Left kidney (tissue), 1 donor: ENCODE measurements at regions not wholly inside any gene's neighbourhood (a gene's known extent, or its start where the extent isn't known, plus 50 kb on each side); places are given as distances from the start of the nearest gene placed in this dataset.

Experiments
- DNase-seq: peaks from one replicate; pipeline ENCODE4 v3.0.0-alpha.2; 2013

DNA sequence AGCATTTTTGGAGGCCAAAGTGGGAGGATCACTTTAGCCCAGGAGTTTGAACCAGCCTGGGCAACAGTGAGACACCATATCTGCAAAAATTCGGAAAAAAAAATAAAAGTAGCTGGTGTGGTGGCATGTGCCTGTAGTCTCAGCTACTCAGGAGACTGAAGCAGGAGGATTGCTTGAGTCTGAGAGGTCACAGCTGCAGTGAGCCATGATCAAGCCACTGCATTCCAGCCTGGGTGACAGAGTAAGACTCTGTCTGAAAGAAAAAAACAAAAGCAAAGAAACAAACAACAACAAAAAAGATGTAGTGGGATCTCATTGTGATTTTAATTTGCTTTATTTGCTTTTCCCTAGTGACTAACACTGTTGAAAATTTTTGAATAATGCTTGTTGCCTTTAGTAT, 394.7 kb upstream of the KLHL1 start:
- DNase-seq: no peak

DNA sequence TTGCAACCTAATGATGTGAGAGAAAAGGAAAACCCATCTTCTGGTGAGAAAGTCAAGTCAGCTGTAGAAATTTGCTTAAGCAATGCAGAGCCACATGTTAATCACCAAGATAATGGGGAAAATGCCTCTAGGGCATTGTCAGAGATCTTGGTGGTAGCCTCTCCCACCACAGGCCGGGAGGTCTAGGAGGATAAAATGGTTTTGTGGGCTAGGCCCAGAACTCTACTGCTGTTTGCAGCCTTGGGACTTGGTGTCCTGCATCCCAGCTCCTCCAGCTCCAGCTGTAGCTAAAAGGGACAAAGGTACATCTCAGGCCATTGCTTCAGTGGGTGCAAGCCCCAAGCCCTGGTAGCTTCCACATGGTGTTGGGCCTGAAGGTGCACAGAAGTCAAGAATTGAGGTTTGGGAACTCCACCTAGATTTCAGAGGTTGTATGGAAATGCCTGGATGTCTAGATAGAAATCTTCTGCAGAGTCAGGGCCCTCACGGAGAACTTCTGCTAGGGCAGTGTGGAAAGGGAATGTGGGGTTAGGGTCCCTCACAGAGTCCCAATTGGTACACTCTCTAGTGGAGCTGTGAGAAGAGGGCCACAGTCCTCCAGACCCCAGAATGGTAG, 382.2 kb upstream of the KLHL1 start:
- no peak for DNase-seq

DNA sequence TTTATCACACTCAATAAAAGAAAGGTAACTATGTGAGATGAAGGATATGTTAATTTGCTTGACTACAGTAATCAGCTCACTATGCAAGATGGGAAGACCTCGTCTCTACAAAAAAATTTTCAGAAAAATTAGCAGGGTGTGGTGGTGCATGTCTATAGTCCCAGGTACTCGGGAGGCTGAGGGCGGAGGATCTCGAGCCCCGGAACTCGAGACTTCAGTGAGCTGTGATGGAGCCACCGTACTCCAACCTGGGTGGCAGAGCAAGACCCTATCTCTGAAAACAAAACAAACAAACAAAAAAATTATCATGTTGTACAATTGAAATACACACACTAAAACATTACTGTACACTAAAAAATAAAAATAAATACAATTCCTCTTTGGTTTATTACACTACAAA, 376.7 kb upstream of the KLHL1 start:
- DNase-seq: no peak

DNA sequence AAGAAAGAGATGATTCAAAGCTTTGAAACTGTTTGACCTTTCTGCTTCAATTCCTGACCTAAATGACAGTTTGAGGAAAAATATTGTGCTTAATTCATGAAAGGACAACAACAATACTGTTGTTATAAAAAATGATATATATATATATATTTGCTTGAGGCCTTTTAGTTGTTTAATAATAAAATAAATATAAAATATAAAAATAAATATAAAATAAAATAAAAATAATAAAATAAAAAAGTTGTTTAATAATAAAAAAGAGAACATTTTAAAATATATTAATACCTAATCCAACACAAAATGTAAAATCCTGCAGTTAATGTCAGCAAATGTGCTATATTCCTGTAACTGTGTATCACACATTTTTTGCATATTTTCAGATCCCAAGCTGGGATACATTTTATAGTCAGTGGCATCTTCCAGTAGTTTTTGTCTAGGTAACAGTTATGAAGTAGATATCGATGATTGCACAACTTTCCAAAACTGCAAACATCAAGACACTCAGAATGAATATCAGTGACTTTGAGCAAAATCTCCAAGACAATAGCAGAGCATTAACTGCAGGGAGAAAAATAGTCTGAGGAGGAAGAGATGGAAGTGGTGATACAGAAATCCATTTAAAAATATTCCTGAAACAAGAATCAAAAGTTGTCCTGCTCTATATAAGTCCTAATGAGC, 375.5 kb upstream of the KLHL1 start:
- DNase-seq: no peak

- DNase-seq: no peak
These were observed 365.7 kb upstream of the KLHL1 start for GRCh38 chr13:70473907-70474306.

DNA sequence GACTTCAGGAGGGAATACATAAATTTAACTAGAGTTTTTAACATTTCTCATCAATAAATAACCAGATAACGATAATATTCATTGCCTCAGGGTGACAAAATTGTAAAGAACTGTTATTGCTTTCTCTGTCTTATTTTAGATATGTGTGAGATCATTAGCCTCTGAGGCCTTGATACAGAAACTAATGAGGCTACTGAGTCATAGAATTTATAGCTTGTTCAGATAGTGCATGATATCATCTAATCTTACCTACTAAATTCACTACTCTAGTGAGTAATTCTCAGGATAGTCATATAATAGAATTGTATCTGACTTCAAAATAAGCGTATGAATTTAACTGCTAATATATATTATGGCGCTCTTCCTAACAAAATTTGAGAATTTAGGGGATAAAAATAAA, 360.8 kb upstream of the KLHL1 start:
- no peak for DNase-seq

- no peak for DNase-seq
These were observed 349.2 kb upstream of the KLHL1 start for GRCh38 chr13:70457474-70457873.

DNA sequence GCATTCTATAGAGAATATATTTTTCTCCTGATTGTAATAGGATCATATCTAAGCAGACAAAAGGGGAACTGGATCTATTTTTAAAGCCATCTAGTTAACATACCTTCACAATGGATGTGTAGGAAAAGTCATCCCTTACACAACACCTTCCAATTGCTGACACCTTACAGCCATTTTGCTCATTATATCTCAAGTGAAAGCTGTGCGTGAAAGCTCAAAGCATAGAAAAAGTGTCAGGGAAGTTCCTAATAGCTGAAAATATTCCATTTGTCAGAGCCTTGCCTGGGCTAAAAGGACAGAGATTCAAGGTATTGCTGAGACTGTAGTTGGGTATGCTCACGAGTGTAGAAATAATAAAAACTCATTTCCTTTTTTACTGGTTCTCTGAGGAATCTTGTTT, 340.6 kb upstream of the KLHL1 start:
- DNase-seq: no peak

- DNase-seq: no peak
These were observed 324.1 kb upstream of the KLHL1 start for GRCh38 chr13:70432276-70432805.

DNA sequence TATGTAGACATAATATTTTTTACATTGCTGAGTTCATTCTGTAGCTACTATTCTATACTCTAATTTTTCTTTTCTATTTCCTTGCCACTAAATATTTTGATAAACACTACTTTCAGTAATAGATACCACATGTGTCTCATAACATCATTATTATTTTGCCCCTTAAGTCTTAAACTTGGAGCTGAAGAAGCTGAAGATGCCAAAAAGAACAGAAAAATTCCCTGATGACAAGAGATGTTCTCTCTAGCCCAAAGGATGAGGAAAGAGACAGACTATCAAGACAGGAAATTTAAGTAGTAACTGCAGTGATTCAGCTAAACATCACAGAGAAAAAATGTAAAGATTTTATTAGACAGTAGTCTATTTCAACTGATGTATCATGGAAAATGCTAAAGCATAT, 322.0 kb upstream of the KLHL1 start:
- DNase-seq: no peak

- DNase-seq: no peak
These were observed 316.7 kb upstream of the KLHL1 start for GRCh38 chr13:70424928-70425327.

DNA sequence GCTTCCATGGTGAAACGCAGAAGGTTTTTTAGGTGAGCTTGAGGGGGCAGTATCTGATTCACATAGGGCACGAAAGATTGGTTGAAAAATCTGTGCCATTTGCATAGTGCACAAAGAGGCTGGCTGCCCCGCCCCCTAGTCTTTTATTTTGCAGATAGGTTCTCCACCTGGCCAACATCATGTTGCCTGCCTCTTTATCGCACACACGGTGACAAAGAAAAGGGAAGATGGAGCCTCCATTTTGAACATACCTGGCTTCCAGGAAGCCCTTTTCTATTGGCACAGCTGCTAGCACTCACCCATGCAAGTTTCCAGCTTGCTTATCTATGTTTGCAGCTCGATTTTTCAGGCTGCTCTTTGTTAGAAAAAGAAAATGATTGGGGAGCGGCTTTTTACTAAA, 316.2 kb upstream of the KLHL1 start:
- DNase-seq: no peak

GRCh38 chr13:70415136-70415535, 306.9 kb upstream of the KLHL1 start:
- no peak for DNase-seq

- no peak for DNase-seq
These were observed 300.6 kb upstream of the KLHL1 start for GRCh38 chr13:70408865-70409264.

DNA sequence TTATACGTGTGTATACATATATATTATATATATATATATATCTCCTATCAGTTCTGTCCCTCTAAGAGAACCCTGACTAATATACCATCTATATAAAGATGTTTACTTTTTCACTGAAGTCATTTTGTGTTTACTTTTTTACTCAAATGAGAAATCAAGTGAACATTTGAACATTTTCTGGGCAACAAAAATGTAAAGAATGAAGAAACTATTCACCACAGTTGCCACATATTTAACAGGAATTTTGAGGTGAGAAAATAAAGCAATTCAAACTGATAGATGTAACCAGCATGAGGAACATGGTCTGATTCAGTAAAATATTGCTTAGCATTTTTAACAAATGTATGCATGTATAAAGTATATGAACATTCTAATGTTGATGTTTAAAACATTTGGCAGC, 299.2 kb upstream of the KLHL1 start:
- DNase-seq: no peak

DNA sequence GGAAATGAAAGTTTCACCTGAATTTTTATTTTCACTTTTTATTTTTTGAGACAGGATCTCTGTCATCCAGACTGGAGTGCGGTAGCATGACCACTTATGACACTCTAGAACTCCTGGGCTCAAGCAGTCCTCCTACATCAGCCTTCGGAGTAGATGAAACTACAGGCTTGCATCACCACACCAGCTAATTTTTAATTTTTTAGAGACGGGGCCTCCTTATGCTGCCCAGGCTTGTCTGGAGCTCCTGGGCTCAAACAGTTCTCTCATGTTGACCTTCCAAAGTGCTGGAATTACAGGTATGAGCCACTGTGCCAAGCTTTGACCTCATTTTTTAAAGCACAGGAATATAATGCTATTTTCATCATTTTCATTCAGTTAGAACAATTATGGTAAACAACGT, 297.0 kb upstream of the KLHL1 start:
- DNase-seq: no peak

DNA sequence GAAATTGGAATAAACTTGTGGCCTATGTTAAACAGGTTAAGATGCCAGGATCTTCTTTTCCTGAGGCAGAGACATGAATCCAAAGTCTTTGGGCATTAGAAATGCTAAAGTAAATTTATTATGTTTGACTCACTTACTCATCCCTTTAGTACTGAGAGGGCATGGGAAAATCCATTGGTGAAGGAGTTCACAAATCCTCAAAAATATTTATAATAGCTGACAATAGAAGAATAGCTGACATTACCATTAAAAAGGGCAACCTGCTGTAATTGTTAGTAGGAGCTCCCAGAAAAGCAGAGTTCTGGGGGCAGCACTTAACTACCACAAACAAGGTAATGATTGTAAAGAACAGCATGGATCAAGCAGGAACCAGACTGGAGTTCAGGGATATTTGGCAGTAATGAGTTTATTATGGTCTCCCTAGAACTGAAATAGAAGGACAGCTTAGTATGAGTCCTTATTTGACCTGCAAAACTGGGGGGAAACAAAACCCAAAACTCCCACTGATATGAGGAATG, 285.8 kb upstream of the KLHL1 start:
- no peak for DNase-seq

DNA sequence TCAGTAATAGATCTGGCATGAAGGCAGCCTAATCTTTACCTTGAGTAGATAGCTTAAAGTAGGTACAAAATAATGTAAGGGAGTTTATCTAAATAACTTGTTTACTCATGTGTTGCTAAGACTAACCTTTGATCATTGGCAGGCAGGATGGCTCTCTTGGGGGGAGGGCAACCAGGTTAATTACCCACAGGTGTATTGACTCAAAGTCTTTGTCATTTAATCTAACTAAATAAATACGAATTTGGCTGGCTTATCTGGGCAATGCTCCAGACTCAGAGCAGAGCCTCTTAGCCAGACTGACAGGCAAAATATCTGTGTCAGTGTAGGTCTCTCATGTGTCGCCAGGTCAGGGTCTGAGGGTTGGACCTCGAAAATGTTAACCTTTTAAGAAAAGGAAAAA, 283.4 kb upstream of the KLHL1 start:
- DNase-seq: no peak

- no peak for DNase-seq
These were observed 282.7 kb upstream of the KLHL1 start for GRCh38 chr13:70390968-70391367.

DNA sequence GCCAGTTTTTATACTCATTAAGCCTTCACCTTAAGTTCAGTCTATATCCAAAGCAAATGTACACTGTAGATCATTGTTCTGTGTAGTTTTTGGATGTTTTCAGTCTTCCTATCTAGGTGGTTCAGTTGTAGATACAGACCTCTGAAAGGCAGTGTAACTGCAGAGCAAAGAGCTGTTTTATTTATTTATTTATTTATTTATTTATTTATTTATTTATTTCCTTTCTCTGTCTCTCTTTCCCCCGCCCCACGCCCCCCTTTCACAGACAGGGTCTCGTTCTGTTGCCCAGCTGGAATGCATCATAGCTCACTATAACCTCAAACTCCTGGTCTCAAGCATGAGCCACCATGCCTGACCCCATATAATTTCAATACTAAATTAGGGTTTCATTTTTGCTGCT, 281.8 kb upstream of the KLHL1 start:
- no peak for DNase-seq

GRCh38 chr13:70388935-70389334, 280.7 kb upstream of the KLHL1 start:
- DNase-seq: no peak

DNA sequence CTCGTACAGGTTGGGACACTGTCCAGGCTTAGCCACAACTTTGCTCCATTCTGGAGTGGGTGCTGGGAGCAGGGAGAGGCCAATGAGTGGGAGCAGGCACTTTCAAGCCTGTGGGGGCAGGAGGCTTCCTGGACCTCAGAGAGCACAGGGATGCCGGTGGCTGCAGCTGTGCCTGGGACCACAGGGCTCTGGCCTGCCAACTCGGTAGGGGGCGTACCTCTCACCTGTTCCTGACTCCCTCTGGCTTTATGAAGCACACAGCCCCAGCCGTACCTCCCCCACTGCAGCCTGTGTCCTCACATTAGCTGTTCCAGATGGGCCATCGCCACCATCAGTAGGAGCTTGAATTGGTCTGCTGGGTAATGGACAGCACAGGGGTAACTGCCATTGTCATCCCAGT, 278.7 kb upstream of the KLHL1 start:
- DNase-seq: no peak

GRCh38 chr13:70385852-70386251, 277.6 kb upstream of the KLHL1 start:
- no peak for DNase-seq

DNA sequence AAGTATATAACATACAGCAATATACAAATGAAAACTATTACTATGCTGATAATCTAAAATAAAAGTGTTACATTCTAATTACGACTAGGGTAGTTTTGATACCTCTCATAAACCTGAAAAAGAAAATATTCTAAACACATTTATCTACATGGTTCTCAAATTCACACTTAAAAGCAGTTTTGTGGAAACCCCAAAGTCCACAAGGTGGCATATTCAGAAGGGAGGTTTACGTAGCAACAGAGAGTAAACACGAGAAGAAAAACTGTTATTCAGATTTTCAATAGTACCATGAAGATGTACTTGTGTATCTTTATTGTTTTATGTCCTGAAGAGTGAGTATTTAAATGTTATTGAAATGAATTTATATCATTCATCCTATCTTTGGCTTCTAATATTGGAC, 275.9 kb upstream of the KLHL1 start:
- DNase-seq: no peak
